D721Med (cell line): ENCODE measurements at regions not wholly inside any gene's neighbourhood (a gene's known extent, or its start where the extent isn't known, plus 50 kb on each side); places are given as distances from the start of the nearest gene placed in this dataset.

ENCODE experiments used
- DNase-seq: peaks from one replicate; pipeline ENCODE4 v3.0.0; 2011; ENCODE audit warnings: low spot score; ENCODE audit not compliant: insufficient read length
- FAIRE-seq: peaks from 2 replicates; lab custom pipeline; 2011; peaks lifted over from hg19 to GRCh38; lab: Jason Lieb, UNC
- CTCF ChIP-seq: IDR thresholded peaks from 2 replicates; pipeline ENCODE4 v1.5.1; 2012; ENCODE audit warnings: mild to moderate bottlenecking, control low read depth; ENCODE audit not compliant: insufficient read depth; ENCODE audit errors: missing control alignments

DNA sequence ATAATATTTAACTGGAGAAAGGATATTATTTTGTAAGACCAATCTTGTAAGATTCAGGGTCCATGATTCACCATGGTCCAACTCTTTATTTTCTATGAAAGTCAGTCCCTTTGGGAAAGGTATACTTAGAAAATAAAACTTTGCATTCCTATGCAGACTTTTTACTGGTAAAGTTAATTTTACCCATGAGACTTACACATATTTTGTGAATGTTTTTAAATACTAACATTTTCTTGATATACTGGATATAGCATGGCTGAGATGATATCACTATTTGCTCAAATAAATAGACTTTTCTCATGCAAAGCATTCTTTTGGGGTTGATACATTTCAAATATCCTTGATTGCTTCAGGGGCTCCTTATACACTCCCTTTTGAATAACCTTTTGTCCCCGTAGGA is 512.1 kb downstream of the MAN2A1 start:
- FAIRE-seq (no peak), DNase-seq (no peak)
- TF ChIP-seq CTCF: no peak

- no peak for FAIRE-seq
- DNase-seq: no peak
- TF ChIP-seq CTCF: no peak
These were observed 513.9 kb downstream of the MAN2A1 start for GRCh38 chr5:110203661-110204060.

GRCh38 chr5:110209401-110209800 is 517.1 kb downstream of the TMEM232 start:
- no peak for FAIRE-seq
- no peak for DNase-seq

DNA sequence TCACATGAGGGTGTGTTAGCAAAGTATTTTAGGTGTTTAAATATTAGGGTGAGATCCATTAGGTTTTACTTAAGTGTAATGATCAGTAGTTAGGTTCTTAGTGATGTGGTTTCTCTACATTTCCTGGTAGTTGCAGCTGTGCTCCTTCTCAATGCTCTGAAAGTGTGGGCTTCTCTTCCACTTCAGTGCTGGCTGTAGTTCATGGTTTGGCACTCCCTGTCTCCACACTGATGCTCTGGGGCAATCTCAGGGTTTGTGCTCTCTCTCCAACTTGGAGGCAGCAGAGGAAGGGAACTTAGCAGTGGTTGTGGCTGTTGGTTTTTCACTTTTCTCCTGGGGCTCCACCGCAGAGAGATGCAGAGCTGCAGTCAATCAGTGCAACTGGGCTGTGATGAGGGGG is 507.5 kb downstream of the TMEM232 start:
- DNase-seq (no peak), FAIRE-seq (no peak)
- no peak for TF ChIP-seq CTCF

More at GRCh38 chr5:110209401-110209800, 517.1 kb downstream of the TMEM232 start:
- TF ChIP-seq CTCF: no peak

DNA sequence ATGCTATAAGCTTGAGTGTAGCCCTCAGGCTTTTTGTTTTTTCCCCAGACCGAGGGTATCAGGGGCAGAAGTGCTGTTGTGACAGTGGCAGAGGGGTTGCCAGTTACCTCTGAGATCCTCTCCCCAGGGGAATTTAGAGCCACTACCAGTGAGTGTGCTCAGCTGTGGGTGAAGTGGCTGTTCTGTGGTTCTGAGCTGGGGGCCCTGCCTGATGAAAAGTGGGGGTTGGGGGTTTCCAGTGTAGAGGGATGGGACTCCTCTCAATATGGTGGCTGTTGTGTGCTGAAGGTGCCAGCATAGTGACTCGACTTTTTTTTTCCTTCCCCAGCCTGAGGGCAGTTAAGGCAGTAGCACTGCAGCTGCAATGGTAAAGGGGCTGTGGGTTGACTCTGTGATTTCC is 506.7 kb downstream of the TMEM232 start:
- TF ChIP-seq CTCF: no peak
- DNase-seq: no peak
- FAIRE-seq: no peak

DNA sequence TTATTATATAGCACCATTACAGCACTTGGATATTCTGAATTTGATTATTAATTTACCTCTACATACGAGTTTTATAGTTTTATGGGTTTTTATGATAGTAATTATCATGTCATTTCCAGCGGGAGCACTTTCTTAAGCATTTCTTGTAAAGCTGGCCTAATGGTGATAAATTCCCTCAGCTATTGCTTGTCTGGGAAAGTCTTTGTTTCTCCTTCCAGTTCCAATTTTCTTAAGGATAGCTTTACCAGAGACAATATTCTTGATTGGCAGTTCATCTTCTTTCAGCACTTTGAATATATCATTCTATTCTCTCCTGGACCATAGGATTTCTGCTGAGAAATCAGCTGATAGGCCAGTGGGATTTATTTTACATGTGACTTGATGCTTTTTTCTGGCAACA is 505.4 kb downstream of the TMEM232 start:
- FAIRE-seq (no peak), DNase-seq (no peak)
- TF ChIP-seq CTCF: no peak

GRCh38 chr5:110224050-110224449 is 502.4 kb downstream of the TMEM232 start:
- no peak for TF ChIP-seq CTCF
- FAIRE-seq (no peak), DNase-seq (no peak)
